ENCODE measurements at regions not wholly inside any gene's neighbourhood (a gene's known extent, or its start where the extent isn't known, plus 50 kb on each side); places are given as distances from the start of the nearest gene placed in this dataset.

GRCh38 chr3:117788061-117788460 lies 1078.5 kb downstream of the TUSC7 start:
- TF ChIP-seq CTCF (IDR thresholded peaks at IDR 0.05) (no peak), POLR2A (IDR thresholded peaks at IDR 0.05) (no peak)
